ENCODE measurements at regions not wholly inside any gene's neighbourhood (a gene's known extent, or its start where the extent isn't known, plus 50 kb on each side); places are given as distances from the start of the nearest gene placed in this dataset.

GRCh38 chr7:84482476-84482875 is 287.9 kb upstream of the SEMA3A start:
- ATAC-seq: no peak

GRCh38 chr7:84479059-84479458 is 284.5 kb upstream of the SEMA3A start:
- no peak for ATAC-seq

GRCh38 chr7:84477786-84478478 is 283.3 kb upstream of the SEMA3A start:
- no peak for ATAC-seq

GRCh38 chr7:84474436-84474835 is 279.8 kb upstream of the SEMA3A start:
- ATAC-seq: no peak

- no peak for ATAC-seq
These were observed 277.0 kb upstream of the SEMA3A start for GRCh38 chr7:84471576-84471975.

GRCh38 chr7:84469034-84469433 is 274.4 kb upstream of the SEMA3A start:
- no peak for ATAC-seq

- no peak for ATAC-seq
These were observed 267.7 kb upstream of the SEMA3A start for GRCh38 chr7:84462259-84462658.

- no peak for ATAC-seq
These were observed 266.5 kb upstream of the SEMA3A start for GRCh38 chr7:84461093-84461492.

- ATAC-seq: no peak
These were observed 261.2 kb upstream of the SEMA3A start for GRCh38 chr7:84455788-84456187.

- ATAC-seq: no peak
These were observed 259.8 kb upstream of the SEMA3A start for GRCh38 chr7:84454174-84454959.

GRCh38 chr7:84452618-84453017 is 258.0 kb upstream of the SEMA3A start:
- ATAC-seq: no peak

GRCh38 chr7:84450772-84451171 is 256.2 kb upstream of the SEMA3A start:
- ATAC-seq: no peak

GRCh38 chr7:84447636-84448293 is 253.2 kb upstream of the SEMA3A start:
- peak; percentile 17 for ATAC-seq

- no peak for ATAC-seq
These were observed 252.4 kb upstream of the SEMA3A start for GRCh38 chr7:84446991-84447480.

GRCh38 chr7:84425702-84426259 is 231.2 kb upstream of the SEMA3A start:
- ATAC-seq: no peak

GRCh38 chr7:84422790-84423189 is 228.2 kb upstream of the SEMA3A start:
- no peak for ATAC-seq

- no peak for ATAC-seq
These were observed 217.8 kb upstream of the SEMA3A start for GRCh38 chr7:84412161-84412969.

- ATAC-seq: no peak
These were observed 205.1 kb upstream of the SEMA3A start for GRCh38 chr7:84399661-84400060.

- ATAC-seq: no peak
These were observed 199.6 kb upstream of the SEMA3A start for GRCh38 chr7:84394219-84394618.

- ATAC-seq: no peak
These were observed 199.2 kb upstream of the SEMA3A start for GRCh38 chr7:84393786-84394185.

GRCh38 chr7:84390845-84391244 is 196.3 kb upstream of the SEMA3A start:
- no peak for ATAC-seq

- ATAC-seq: no peak
These were observed 194.7 kb upstream of the SEMA3A start for GRCh38 chr7:84389242-84389641.
